AG09319 (cell line): ENCODE measurements at regions not wholly inside any gene's neighbourhood (a gene's known extent, or its start where the extent isn't known, plus 50 kb on each side); places are given as distances from the start of the nearest gene placed in this dataset.

ENCODE experiments used
- DNase-seq: peaks from one replicate; pipeline ENCODE4 v3.0.0-alpha.2; 2010; ENCODE audit warnings: low read depth; ENCODE audit errors: extremely low read depth
- CTCF ChIP-seq: IDR thresholded peaks from 2 replicates; pipeline ENCODE4 v1.5.1; 2011; ENCODE audit warnings: low read depth, mild to moderate bottlenecking, inconsistent platforms, low read length, moderate library complexity

GRCh38 chr2:220440731-220441130 lies 813.3 kb downstream of the SLC4A3 start:
- no peak for TF ChIP-seq CTCF
- DNase-seq, result no peak

GRCh38 chr2:220441404-220441803 lies 814.0 kb downstream of the SLC4A3 start:
- no peak for DNase-seq
- no peak for TF ChIP-seq CTCF

- no peak for TF ChIP-seq CTCF
- no peak for DNase-seq
Measured at GRCh38 chr2:220442012-220442411, 814.6 kb downstream of the SLC4A3 start.

- DNase-seq, result no peak
- TF ChIP-seq CTCF, result no peak
Measured at GRCh38 chr2:220445429-220446105, 818.1 kb downstream of the SLC4A3 start.

GRCh38 chr2:220446106-220446712 lies 818.8 kb downstream of the SLC4A3 start:
- no peak for TF ChIP-seq CTCF
- no peak for DNase-seq

GRCh38 chr2:220450846-220451245 lies 823.4 kb downstream of the SLC4A3 start:
- TF ChIP-seq CTCF, result no peak
- DNase-seq, result no peak

GRCh38 chr2:220451438-220451837 lies 824.0 kb downstream of the SLC4A3 start:
- DNase-seq, result no peak
- TF ChIP-seq CTCF, result no peak
